ENCODE measurements at regions not wholly inside any gene's neighbourhood (a gene's known extent, or its start where the extent isn't known, plus 50 kb on each side); places are given as distances from the start of the nearest gene placed in this dataset.

GRCh38 chr1:229162825-229163515 is 107.9 kb upstream of the RAB4A start:
- no peaks in the 10 kb centered on the region for H4K20me1 ChIP-seq (ENCODE audit: insufficient read depth)
- no peaks in the 10 kb centered on the region for H3K27me3 ChIP-seq (ENCODE audit: insufficient read depth, low read depth)
- no peaks in the 10 kb centered on the region for H3K36me3 ChIP-seq (ENCODE audit: insufficient read depth)
- no peak overlapping the region for H3K4me3 ChIP-seq (IDR thresholded peaks at IDR 0.05; ENCODE audit: insufficient read depth, low read depth, low read length)
- H2AFZ ChIP-seq (ENCODE audit: low read depth), result no peak overlapping the region
- TF ChIP-seq, protein P1, sequence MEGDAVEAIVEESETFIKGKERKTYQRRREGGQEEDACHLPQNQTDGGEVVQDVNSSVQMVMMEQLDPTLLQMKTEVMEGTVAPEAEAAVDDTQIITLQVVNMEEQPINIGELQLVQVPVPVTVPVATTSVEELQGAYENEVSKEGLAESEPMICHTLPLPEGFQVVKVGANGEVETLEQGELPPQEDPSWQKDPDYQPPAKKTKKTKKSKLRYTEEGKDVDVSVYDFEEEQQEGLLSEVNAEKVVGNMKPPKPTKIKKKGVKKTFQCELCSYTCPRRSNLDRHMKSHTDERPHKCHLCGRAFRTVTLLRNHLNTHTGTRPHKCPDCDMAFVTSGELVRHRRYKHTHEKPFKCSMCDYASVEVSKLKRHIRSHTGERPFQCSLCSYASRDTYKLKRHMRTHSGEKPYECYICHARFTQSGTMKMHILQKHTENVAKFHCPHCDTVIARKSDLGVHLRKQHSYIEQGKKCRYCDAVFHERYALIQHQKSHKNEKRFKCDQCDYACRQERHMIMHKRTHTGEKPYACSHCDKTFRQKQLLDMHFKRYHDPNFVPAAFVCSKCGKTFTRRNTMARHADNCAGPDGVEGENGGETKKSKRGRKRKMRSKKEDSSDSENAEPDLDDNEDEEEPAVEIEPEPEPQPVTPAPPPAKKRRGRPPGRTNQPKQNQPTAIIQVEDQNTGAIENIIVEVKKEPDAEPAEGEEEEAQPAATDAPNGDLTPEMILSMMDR (conservative IDR thresholded peaks at IDR 0.05; ENCODE audit: low read depth, low read length), result no peak
- no peaks in the 10 kb centered on the region for H3K79me2 ChIP-seq (ENCODE audit: insufficient read depth, low read depth)
- no peak overlapping the region for H3K27ac ChIP-seq
- H3K4me1 ChIP-seq (ENCODE audit: low read depth, poor library complexity, severe bottlenecking), result no peaks in the 10 kb centered on the region
- no peak overlapping the region for H3K4me2 ChIP-seq
- no peak overlapping the region for H3K9ac ChIP-seq

DNA sequence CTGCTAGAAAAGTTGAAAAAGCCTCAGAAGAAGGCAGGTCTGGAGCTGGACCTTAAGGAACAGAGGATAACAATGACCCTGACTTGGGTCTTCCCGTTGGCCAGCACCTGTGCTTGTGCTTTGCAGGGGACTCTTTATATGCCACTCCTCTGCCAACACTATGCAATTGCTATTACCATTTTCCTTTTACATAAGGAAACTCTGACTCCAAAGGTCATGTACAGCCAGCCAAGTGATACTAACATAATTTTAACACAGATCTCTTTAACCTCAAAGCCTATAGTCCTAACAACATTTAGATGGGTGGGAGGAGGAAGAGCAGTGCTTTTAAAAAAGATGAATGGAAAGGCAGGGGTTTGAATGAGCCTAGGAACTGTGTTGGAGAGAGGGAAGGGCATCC is 106.6 kb upstream of the RAB4A start:
- Histone ChIP-seq H3K36me3 (ENCODE audit: insufficient read depth) (no peaks in the 10 kb centered on the region), H3K4me3 (IDR thresholded peaks at IDR 0.05; ENCODE audit: insufficient read depth, low read depth, low read length) (no peak overlapping the region), H3K9ac (no peak overlapping the region), H4K20me1 (ENCODE audit: insufficient read depth) (no peaks in the 10 kb centered on the region), H3K4me1 (ENCODE audit: low read depth, poor library complexity, severe bottlenecking) (no peaks in the 10 kb centered on the region), H3K4me2 (no peak overlapping the region), H2AFZ (ENCODE audit: low read depth) (no peak overlapping the region), H3K79me2 (ENCODE audit: insufficient read depth, low read depth) (no peaks in the 10 kb centered on the region), H3K27me3 (ENCODE audit: insufficient read depth, low read depth) (no peaks in the 10 kb centered on the region), H3K27ac (no peak overlapping the region)
- TF ChIP-seq, protein P1 (conservative IDR thresholded peaks at IDR 0.05; ENCODE audit: low read depth, low read length), result no peak

DNA sequence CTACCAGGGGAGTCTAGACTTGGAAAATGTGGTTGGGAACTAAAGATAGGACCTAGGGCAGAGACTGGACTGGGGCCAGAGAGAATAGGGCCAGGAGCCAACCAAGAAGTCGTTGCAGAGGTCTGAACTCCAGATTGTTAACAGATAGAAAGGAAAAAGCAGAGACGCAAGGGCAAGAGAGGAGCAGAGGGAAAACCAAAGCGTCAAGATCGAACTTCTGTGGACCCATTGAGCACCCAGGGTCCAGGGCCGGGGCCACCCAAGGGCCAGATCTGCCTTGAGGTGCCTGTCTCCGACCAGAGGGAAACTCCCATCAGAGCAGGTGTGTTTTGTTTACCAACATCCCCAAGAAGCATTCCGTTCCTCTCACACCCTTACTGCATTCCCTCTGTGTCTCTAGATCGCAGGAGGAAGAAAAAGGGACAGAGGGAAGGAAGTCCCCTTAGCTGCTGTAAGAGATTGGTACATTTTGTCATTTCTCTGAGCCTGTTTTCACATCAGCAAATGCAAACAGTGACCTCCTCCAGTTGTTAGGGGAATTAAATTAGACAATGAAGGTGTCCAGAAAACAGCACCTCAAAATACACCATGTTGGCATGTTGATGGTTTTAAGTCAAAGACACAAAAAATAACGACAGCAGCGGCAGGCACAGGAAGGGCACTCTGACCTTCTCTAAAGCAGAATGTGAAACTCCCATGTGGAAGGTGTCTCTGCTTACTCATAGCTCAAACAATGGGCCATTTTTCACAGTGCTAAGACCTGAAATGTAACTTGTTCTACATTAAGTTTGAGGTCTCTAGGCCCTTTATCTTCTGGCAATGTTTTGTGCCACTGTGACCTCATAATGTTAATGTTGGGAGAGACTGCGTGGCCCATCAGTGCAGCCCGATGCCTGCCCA is 105.8 kb upstream of the RAB4A start:
- no peak overlapping the region for H3K4me3 ChIP-seq (IDR thresholded peaks at IDR 0.05; ENCODE audit: insufficient read depth, low read depth, low read length)
- no peaks in the 10 kb centered on the region for H4K20me1 ChIP-seq (ENCODE audit: insufficient read depth)
- H2AFZ ChIP-seq (ENCODE audit: low read depth), result no peak overlapping the region
- no peak overlapping the region for H3K9ac ChIP-seq
- no peaks in the 10 kb centered on the region for H3K4me1 ChIP-seq (ENCODE audit: low read depth, poor library complexity, severe bottlenecking)
- TF ChIP-seq, protein P1 (conservative IDR thresholded peaks at IDR 0.05; ENCODE audit: low read depth, low read length), result no peak
- H3K36me3 ChIP-seq (ENCODE audit: insufficient read depth), result no peaks in the 10 kb centered on the region
- H3K27ac ChIP-seq, result no peak overlapping the region
- H3K27me3 ChIP-seq (ENCODE audit: insufficient read depth, low read depth), result no peaks in the 10 kb centered on the region
- no peak overlapping the region for H3K4me2 ChIP-seq
- no peaks in the 10 kb centered on the region for H3K79me2 ChIP-seq (ENCODE audit: insufficient read depth, low read depth)

DNA sequence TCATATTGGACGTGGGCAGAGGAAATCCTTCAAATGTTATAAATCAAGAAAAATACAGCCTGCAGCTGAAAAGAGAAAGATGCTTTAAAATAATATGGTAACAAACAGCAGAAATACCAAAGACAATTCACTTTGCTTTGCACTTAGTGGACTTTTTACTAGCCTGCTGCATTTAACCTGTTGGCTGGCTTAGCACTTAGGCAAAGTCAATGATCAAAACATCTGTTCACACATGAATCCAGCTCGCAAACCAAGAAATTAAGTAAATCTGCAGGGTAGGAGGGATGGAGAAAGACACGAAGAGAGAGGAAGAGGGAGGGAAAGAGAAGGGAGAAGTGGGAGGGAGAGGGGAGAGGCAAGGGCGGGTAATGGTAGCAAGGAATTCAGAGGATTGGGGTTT is 103.6 kb upstream of the RAB4A start:
- H3K9ac ChIP-seq, result no peak overlapping the region
- H2AFZ ChIP-seq (ENCODE audit: low read depth), result no peak overlapping the region
- H3K27ac ChIP-seq, result no peak overlapping the region

More for the DNA sequence above, 103.6 kb upstream of the RAB4A start:
- no peaks in the 10 kb centered on the region for H3K4me1 ChIP-seq (ENCODE audit: low read depth, poor library complexity, severe bottlenecking)
- no peaks in the 10 kb centered on the region for H3K27me3 ChIP-seq (ENCODE audit: insufficient read depth, low read depth)
- H3K4me3 ChIP-seq (IDR thresholded peaks at IDR 0.05; ENCODE audit: insufficient read depth, low read depth, low read length), result no peak overlapping the region
- no peak overlapping the region for H3K4me2 ChIP-seq
- TF ChIP-seq, protein P1 (conservative IDR thresholded peaks at IDR 0.05; ENCODE audit: low read depth, low read length), result no peak
- H4K20me1 ChIP-seq (ENCODE audit: insufficient read depth), result no peaks in the 10 kb centered on the region
- no peaks in the 10 kb centered on the region for H3K79me2 ChIP-seq (ENCODE audit: insufficient read depth, low read depth)
- no peaks in the 10 kb centered on the region for H3K36me3 ChIP-seq (ENCODE audit: insufficient read depth)
